Omental fat pad (tissue), 3 donors: ENCODE measurements at regions not wholly inside any gene's neighbourhood (a gene's known extent, or its start where the extent isn't known, plus 50 kb on each side); places are given as distances from the start of the nearest gene placed in this dataset.
A peak's percentile ranks its signal among the peaks of the same experiment; 100 is the strongest.
"Not testable (repeated sequence)": the region's sequence is repeated elsewhere in the genome, so short reads cannot be mapped to it uniquely, and the experiment has no call there.

Experiments
- ATAC-seq: fragments of 150-250 bp; one replicate; pipeline ENCODE4 v1.9.1; 2016; ENCODE audit warnings: mild to moderate bottlenecking, moderate library complexity; ENCODE audit not compliant: low FRiP score
- DNase-seq: peaks from one replicate; pipeline ENCODE4 v3.0.0-alpha.2; 2019; ENCODE audit warnings: low spot score
- CTCF ChIP-seq, 3 donors: fragments of 450-650 bp; IDR thresholded peaks; one replicate each; pipeline ENCODE4 v1.5.1; 2016 to 2017; ENCODE audit warnings: antibody characterized with exemption in 3 of 3, mild to moderate bottlenecking in 3 of 3, moderate library complexity in 2 of 3

GRCh38 chr21:28308516-28308915 lies 684.2 kb downstream of the LTN1 start:
- no peak for DNase-seq
- TF ChIP-seq CTCF (IDR thresholded peaks at IDR 0.05) = no peak
- ATAC-seq = no peak

- ATAC-seq = no peak
- no peak for TF ChIP-seq CTCF (IDR thresholded peaks at IDR 0.05)
- DNase-seq = no peak
Measured at GRCh38 chr21:28299946-28300345, 692.7 kb downstream of the LTN1 start.

- TF ChIP-seq CTCF (IDR thresholded peaks at IDR 0.05) = no peak
- no peak for ATAC-seq
- DNase-seq = no peak
Measured at GRCh38 chr21:28298251-28298672, 694.4 kb downstream of the LTN1 start.

- DNase-seq (no peak), ATAC-seq (no peak)
- no peak for TF ChIP-seq CTCF (IDR thresholded peaks at IDR 0.05)
Measured at GRCh38 chr21:28294051-28294450, 698.6 kb downstream of the LTN1 start.

GRCh38 chr21:28283641-28284490 lies 708.8 kb downstream of the LTN1 start:
- no peak for DNase-seq
- TF ChIP-seq CTCF (IDR thresholded peaks at IDR 0.05) = no peak
- ATAC-seq = peak; percentile 64

- no peak for ATAC-seq
- DNase-seq = no peak
- TF ChIP-seq CTCF (IDR thresholded peaks at IDR 0.05) = no peak
Measured at GRCh38 chr21:28282833-28283232, 709.8 kb downstream of the LTN1 start.

GRCh38 chr21:28281357-28281756 lies 711.3 kb downstream of the LTN1 start:
- not testable (repeated sequence) for DNase-seq, ATAC-seq
